ENCODE measurements at regions not wholly inside any gene's neighbourhood (a gene's known extent, or its start where the extent isn't known, plus 50 kb on each side); places are given as distances from the start of the nearest gene placed in this dataset.

DNA sequence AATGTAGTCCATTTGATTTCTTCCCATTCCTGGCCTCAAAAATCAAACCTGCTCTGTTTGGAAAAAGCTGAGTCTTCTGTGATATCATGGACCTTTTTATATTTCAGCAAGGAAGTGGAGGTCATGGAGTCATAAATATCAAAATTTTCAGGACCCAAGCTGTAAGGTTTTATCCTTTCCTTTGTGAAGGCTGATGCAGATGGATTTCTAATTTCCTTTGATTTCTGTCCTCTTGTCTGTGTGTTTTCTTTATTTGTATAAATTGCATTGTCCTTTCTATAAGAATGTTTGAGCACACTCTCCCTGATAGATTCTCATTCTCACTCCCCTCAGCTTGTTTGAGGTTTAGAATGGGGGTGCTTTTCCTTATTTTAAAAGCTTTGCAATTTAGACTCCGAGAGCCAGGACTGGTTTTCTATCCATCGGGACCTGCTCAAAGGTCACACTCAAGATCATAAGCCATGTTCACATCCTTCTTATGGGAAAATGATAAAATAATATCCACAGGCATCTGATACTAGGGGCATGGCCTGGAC lies 127.4 kb upstream of the TMEM161B start:
- TF ChIP-seq, protein P1, sequence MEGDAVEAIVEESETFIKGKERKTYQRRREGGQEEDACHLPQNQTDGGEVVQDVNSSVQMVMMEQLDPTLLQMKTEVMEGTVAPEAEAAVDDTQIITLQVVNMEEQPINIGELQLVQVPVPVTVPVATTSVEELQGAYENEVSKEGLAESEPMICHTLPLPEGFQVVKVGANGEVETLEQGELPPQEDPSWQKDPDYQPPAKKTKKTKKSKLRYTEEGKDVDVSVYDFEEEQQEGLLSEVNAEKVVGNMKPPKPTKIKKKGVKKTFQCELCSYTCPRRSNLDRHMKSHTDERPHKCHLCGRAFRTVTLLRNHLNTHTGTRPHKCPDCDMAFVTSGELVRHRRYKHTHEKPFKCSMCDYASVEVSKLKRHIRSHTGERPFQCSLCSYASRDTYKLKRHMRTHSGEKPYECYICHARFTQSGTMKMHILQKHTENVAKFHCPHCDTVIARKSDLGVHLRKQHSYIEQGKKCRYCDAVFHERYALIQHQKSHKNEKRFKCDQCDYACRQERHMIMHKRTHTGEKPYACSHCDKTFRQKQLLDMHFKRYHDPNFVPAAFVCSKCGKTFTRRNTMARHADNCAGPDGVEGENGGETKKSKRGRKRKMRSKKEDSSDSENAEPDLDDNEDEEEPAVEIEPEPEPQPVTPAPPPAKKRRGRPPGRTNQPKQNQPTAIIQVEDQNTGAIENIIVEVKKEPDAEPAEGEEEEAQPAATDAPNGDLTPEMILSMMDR (IDR thresholded peaks at IDR 0.05; ENCODE audit: low read depth, low read length, poor library complexity, severe bottlenecking), result no peak
- TF ChIP-seq EZH2phosphoT487 (IDR thresholded peaks at IDR 0.05; ENCODE audit: borderline replicate concordance, low read length), result no peak

Data from DOHH2 (cell line).